ENCODE measurements at regions not wholly inside any gene's neighbourhood (a gene's known extent, or its start where the extent isn't known, plus 50 kb on each side); places are given as distances from the start of the nearest gene placed in this dataset.

DNA sequence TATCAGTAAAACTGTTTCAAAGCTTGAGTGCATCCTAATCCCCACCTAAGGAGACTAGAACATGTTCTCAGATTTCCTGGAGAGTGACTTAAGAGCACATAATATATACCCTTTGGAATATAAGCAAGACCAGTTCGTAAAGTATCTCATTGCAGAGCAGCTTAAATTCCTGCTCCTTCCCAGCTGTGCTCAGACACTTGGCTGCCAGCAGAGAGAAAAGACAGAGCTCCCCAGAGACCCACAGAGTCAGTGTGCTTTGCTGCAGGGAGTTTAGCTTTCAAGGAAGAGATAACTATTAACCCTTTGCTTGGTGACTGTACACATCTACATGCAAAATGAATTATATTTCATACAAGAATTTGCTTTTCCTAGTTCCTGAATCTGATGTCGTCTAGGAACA lies 338.1 kb upstream of the ARHGEF26 start:
- TF ChIP-seq, protein P1, sequence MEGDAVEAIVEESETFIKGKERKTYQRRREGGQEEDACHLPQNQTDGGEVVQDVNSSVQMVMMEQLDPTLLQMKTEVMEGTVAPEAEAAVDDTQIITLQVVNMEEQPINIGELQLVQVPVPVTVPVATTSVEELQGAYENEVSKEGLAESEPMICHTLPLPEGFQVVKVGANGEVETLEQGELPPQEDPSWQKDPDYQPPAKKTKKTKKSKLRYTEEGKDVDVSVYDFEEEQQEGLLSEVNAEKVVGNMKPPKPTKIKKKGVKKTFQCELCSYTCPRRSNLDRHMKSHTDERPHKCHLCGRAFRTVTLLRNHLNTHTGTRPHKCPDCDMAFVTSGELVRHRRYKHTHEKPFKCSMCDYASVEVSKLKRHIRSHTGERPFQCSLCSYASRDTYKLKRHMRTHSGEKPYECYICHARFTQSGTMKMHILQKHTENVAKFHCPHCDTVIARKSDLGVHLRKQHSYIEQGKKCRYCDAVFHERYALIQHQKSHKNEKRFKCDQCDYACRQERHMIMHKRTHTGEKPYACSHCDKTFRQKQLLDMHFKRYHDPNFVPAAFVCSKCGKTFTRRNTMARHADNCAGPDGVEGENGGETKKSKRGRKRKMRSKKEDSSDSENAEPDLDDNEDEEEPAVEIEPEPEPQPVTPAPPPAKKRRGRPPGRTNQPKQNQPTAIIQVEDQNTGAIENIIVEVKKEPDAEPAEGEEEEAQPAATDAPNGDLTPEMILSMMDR (IDR thresholded peaks at IDR 0.05): no peak
- TF ChIP-seq POLR2A (IDR thresholded peaks at IDR 0.05) (no peak), POLR2AphosphoS5 (IDR thresholded peaks at IDR 0.05) (no peak)
